Activated CD8-positive, alpha-beta memory T cell treated with anti-CD3 and anti-CD28 coated beads, Interleukin-2, amount 50 U/mL, for 24 hours (primary cell): ENCODE measurements at regions not wholly inside any gene's neighbourhood (a gene's known extent, or its start where the extent isn't known, plus 50 kb on each side); places are given as distances from the start of the nearest gene placed in this dataset.

Source experiments
- DNase-seq: peaks from one replicate; pipeline ENCODE4 v3.0.0-alpha.2; 2020; ENCODE audit errors: extremely low read depth

- no peak for DNase-seq
These were observed 298.3 kb downstream of the GADD45G start for GRCh38 chr9:89903141-89903475.

GRCh38 chr9:89905606-89906338 lies 301.0 kb downstream of the GADD45G start:
- DNase-seq = no peak

- DNase-seq = no peak
These were observed 307.2 kb downstream of the GADD45G start for GRCh38 chr9:89911721-89912604.

DNA sequence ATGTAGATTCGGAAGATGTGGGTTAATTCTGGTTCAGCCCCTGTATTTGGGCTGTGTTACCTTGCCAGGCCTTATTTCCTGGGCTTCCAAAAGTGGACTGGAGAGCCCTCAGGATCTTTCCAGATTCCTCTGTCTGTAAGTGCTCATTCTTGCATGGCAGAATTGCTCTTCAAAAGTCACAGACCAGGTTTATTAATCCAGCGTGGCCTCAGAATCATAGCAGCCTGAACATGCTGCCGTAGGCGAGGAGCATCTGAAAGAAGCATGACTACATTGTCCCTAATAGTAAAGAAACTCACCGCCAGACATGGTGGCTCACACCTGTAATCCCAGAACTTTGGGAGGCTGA lies 307.8 kb downstream of the GADD45G start:
- no peak for DNase-seq

GRCh38 chr9:89915187-89915586 lies 310.4 kb downstream of the GADD45G start:
- DNase-seq = no peak

- DNase-seq = no peak
These were observed 311.3 kb downstream of the GADD45G start for GRCh38 chr9:89916001-89916597.

DNA sequence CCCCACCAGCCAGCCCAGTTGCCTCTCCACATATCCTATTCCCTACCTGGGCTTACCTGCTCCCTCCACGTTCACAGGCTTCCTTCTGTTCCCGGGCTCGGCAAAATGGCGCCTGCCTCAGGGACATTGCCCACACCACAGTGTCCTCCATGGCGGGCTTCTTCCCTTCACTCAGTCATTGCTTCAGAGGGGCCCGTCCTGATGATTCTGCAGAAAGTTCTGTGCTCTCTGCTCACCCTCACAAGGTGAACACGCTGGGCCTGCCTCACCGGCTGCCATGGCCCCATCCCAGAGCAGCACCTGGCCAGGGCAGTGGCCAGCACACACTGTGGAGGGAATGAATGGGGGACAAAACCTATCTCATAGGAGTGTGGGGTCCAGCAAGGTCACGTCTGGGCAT lies 313.0 kb downstream of the GADD45G start:
- DNase-seq = no peak

GRCh38 chr9:89919171-89919681 lies 314.4 kb downstream of the GADD45G start:
- DNase-seq = no peak

DNA sequence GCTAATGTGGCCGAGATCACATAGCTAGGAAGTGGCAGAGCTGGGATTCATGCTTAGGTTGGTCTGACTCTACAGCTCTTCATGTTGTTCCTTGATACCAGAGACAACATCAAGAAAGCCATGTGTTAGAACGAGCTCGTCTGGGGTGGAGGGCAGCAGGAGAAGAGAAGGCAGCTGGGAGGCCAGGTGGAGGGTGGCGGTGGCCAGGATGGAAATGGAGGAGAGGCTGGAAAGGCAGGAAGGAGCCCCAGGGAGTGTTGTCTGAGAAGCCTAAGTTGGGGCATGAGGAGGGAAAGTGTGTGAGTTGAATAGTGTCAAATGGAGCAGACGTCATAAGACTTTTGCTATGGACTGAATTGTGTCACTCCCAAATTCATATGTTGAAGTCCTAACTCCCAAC lies 315.3 kb downstream of the GADD45G start:
- no peak for DNase-seq

GRCh38 chr9:89920951-89921350 lies 316.1 kb downstream of the GADD45G start:
- no peak for DNase-seq

- no peak for DNase-seq
These were observed 317.3 kb downstream of the GADD45G start for GRCh38 chr9:89922099-89922498.

GRCh38 chr9:89923174-89923573 lies 318.4 kb downstream of the GADD45G start:
- DNase-seq = no peak

GRCh38 chr9:89923961-89924504 lies 319.2 kb downstream of the GADD45G start:
- peak; percentile 39 for DNase-seq

- DNase-seq = no peak
These were observed 319.8 kb downstream of the GADD45G start for GRCh38 chr9:89924611-89925010.

DNA sequence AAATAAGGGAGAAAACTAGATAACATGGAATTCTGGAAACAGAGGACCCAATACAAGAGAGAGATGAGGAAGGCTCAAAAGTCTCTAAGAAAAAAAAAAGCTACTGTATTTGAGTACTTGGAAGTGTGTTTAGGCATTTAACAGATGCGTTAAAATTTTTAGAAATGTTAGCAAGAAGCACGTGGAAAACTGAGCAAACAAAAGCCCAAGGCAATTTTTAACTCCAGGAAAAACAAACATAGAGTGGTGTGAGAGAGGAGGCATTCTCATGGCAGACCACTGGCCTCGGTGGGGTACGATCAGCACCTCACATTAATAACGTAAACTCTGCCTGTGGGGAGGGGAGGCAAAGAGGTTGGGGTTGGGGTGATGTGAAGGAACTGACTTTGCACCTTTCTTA lies 321.4 kb downstream of the GADD45G start:
- DNase-seq = no peak

- DNase-seq = no peak
These were observed 321.9 kb downstream of the GADD45G start for GRCh38 chr9:89926691-89927220.

GRCh38 chr9:89928106-89928505 lies 323.3 kb downstream of the GADD45G start:
- no peak for DNase-seq

DNA sequence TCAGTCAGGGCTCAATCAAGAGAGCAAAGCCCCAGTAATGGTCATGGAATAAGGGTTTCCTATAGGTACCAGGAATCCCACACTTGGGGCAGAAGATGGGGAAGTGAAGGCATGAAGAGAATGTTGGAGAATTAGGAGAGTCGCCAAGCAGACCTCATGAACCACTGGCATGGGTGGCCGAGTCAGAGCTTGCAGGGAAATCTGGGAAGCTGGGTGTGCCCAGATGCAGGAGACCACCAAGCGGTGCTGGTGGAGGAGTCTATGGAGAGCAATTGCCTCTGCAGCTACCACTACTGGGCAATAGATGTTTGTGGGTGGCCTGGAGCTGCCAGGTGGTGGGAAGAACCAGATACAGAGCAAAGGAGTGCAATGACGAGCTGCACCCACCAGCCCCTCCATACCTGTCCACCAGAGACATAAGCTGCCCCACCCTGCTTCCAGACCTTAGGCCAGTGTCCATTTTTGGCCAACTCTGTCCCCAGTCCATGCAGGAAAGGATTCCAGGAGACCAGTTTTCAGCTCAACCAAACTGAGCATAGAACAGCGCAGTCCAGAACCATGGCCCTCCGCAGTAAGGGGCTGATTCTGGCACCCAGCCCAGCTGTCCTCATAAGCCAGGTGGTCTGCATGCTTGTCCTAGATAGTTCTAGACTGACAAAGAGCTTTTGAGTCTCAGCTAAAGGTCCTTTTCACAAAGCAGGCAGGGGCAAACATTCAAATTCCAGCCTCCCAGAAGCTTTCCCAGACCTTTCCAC lies 323.9 kb downstream of the GADD45G start:
- DNase-seq = no peak

GRCh38 chr9:89929315-89929672 lies 324.5 kb downstream of the GADD45G start:
- DNase-seq = no peak

DNA sequence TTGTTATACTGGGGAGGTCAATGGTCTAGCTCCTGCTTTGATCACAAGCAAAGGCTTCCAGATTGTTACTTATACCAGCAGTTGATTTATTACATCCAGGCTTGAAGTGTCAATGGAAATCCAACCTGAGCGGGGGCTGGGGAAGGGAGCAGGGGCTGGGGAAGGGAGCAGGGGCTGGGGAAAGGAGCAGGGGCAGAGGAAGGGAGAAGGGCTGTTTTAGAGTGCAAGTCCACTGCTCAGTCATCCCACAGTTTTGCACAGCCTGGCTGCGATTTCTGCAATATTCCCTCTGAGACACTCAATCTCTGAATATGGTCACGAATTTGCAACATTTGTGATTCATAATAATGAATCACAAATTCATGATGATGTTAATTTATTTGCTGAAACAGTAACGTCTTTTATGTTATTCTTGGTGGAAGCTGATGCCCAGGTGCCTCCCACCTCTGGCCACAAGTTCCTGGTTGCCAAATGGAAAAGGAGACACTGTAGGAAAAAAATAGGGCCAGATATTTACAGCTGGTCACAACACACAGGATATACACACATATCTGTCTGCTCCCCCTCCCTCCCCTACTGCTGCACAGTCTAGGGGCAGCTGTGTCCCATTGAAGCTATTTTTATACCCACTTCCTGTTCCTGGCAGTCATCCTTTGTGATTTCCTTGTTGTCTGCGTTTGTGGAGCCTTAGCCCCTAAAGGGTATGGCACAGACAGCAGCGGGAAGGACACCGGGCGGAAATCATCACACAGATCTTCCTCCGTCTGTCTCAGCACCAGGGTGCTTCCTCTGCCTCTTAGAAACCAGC lies 325.1 kb downstream of the GADD45G start:
- no peak for DNase-seq

DNA sequence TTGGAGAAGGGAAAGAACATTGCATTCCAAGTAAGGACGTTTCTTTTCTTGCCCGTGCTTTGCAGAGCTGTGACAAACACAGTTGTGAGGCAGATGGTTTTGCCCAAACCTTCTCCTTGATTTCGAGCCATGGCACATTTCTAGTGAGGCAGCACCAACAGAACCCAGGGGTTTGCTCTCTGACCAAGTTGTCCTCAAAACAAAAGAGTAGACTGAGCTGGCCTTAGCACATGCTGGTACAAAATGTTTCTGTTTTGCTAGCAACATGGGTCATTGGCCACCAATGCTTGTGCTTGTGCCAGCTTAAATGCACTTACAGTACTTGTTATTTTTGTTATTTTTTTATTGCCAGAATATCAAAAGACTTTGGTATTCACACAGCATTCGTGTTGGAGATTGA lies 328.8 kb downstream of the GADD45G start:
- DNase-seq = no peak
